ENCODE measurements at regions not wholly inside any gene's neighbourhood (a gene's known extent, or its start where the extent isn't known, plus 50 kb on each side); places are given as distances from the start of the nearest gene placed in this dataset.

- TF ChIP-seq, protein P1, sequence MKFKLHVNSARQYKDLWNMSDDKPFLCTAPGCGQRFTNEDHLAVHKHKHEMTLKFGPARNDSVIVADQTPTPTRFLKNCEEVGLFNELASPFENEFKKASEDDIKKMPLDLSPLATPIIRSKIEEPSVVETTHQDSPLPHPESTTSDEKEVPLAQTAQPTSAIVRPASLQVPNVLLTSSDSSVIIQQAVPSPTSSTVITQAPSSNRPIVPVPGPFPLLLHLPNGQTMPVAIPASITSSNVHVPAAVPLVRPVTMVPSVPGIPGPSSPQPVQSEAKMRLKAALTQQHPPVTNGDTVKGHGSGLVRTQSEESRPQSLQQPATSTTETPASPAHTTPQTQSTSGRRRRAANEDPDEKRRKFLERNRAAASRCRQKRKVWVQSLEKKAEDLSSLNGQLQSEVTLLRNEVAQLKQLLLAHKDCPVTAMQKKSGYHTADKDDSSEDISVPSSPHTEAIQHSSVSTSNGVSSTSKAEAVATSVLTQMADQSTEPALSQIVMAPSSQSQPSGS (CRISPR knock-in tag; IDR thresholded peaks at IDR 0.05; ENCODE audit: borderline replicate concordance, low read depth), result no peak
- TF ChIP-seq, protein P2, sequence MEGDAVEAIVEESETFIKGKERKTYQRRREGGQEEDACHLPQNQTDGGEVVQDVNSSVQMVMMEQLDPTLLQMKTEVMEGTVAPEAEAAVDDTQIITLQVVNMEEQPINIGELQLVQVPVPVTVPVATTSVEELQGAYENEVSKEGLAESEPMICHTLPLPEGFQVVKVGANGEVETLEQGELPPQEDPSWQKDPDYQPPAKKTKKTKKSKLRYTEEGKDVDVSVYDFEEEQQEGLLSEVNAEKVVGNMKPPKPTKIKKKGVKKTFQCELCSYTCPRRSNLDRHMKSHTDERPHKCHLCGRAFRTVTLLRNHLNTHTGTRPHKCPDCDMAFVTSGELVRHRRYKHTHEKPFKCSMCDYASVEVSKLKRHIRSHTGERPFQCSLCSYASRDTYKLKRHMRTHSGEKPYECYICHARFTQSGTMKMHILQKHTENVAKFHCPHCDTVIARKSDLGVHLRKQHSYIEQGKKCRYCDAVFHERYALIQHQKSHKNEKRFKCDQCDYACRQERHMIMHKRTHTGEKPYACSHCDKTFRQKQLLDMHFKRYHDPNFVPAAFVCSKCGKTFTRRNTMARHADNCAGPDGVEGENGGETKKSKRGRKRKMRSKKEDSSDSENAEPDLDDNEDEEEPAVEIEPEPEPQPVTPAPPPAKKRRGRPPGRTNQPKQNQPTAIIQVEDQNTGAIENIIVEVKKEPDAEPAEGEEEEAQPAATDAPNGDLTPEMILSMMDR (IDR thresholded peaks at IDR 0.05), result no peak
- no peak for TF ChIP-seq TEAD4 (CRISPR knock-in tag; IDR thresholded peaks at IDR 0.05)
- no peak for TF ChIP-seq ATF3 (CRISPR knock-in tag; conservative IDR thresholded peaks at IDR 0.05)
Measured at GRCh38 chr10:114758331-114758730, 63.2 kb upstream of the FHIP2A start.

All from WTC11 (cell line).